Esophagus muscularis mucosa (tissue), 4 donors: ENCODE measurements at regions not wholly inside any gene's neighbourhood (a gene's known extent, or its start where the extent isn't known, plus 50 kb on each side); places are given as distances from the start of the nearest gene placed in this dataset.

Experiments used
- EP300 ChIP-seq: sonication (generic); formaldehyde crosslinking; IDR thresholded peaks from one replicate; pipeline ENCODE4 v1.6.1; 2017; ENCODE audit warnings: antibody characterized with exemption
- POLR2A ChIP-seq: fragments of 450-650 bp; IDR thresholded peaks from one replicate; pipeline ENCODE4 v1.6.1; 2017; ENCODE audit warnings: antibody characterized with exemption, moderate library complexity, mild to moderate bottlenecking, low read depth
- POLR2AphosphoS5 ChIP-seq, 2 donors: sonication (generic); formaldehyde crosslinking; IDR thresholded peaks; one replicate each; pipeline ENCODE4 v1.6.1; 2017; ENCODE audit warnings: antibody characterized with exemption in 2 of 2
- TF ChIP-seq, protein P1 (sequence below), 3 experiments: fragments of 200-600 bp in 2 of 3; fragments of 450-650 bp in 1 of 3; sonication (generic) in 2 of 3; IDR thresholded peaks; one replicate each; pipeline ENCODE4 v1.5.1; 2017 to 2019; ENCODE audit warnings: antibody characterized with exemption in 3 of 3, mild to moderate bottlenecking in 2 of 3, moderate library complexity in 1 of 3

DNA sequence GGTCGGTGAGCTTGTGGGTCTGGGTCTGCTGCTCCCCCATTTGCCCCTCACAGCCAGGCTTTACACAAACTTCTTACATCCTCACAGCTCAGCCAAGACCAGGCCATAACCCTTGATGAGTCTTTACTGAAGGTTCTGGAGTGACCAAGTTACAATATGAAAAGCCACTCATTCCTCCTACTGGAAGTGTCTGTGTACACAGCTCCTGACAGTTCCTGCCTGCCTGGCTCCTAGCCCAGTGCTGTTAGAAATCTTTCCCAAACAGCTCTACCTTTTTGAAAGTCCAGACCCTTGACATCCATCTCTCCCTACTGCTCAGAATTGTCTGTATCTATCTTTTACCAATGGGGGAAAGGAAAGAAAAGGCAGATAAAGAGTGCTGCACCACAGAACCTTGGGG is 106.9 kb downstream of the PAX1 start:
- TF ChIP-seq POLR2A (no peak), POLR2AphosphoS5 (IDR thresholded peaks at IDR 0.05) (no peak), EP300 (no peak)
- TF ChIP-seq, protein P1, sequence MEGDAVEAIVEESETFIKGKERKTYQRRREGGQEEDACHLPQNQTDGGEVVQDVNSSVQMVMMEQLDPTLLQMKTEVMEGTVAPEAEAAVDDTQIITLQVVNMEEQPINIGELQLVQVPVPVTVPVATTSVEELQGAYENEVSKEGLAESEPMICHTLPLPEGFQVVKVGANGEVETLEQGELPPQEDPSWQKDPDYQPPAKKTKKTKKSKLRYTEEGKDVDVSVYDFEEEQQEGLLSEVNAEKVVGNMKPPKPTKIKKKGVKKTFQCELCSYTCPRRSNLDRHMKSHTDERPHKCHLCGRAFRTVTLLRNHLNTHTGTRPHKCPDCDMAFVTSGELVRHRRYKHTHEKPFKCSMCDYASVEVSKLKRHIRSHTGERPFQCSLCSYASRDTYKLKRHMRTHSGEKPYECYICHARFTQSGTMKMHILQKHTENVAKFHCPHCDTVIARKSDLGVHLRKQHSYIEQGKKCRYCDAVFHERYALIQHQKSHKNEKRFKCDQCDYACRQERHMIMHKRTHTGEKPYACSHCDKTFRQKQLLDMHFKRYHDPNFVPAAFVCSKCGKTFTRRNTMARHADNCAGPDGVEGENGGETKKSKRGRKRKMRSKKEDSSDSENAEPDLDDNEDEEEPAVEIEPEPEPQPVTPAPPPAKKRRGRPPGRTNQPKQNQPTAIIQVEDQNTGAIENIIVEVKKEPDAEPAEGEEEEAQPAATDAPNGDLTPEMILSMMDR (IDR thresholded peaks at IDR 0.05) = no peak
